GM23338 (cell line): ENCODE measurements at regions not wholly inside any gene's neighbourhood (a gene's known extent, or its start where the extent isn't known, plus 50 kb on each side); places are given as distances from the start of the nearest gene placed in this dataset.

Experiments
- ATAC-seq: fragments of 200-7000 bp; cut with Tn5 transposase; 3 replicates; pipeline ENCODE4 v1.9.1; 2020
- DNase-seq: peaks from one replicate; pipeline ENCODE4 v3.0.0-alpha.2; 2015; ENCODE audit warnings: low spot score
- H2AFZ ChIP-seq: fragments of 200-600 bp; sonication (generic); 2 replicates; pipeline ENCODE4 v1.8.0; 2016; ENCODE audit warnings: antibody characterized with exemption, mild to moderate bottlenecking, moderate library complexity
- H3F3A ChIP-seq: fragments of 200-600 bp; sonication (generic); replicated peaks from 2 replicates; pipeline ENCODE4 v1.8.0; 2017; ENCODE audit warnings: antibody characterized with exemption, mixed run types, low read depth
- H3K27ac ChIP-seq: fragments of 200-600 bp; sonication (generic); 2 replicates; pipeline ENCODE4 v1.6.1; 2016; ENCODE audit warnings: low read depth
- H3K27me3 ChIP-seq: fragments of 200-600 bp; sonication (generic); 2 replicates; pipeline ENCODE4 v1.8.0; 2016; ENCODE audit warnings: mild to moderate bottlenecking, mixed run types, moderate library complexity; ENCODE audit not compliant: insufficient read depth
- H3K36me3 ChIP-seq: fragments of 200-600 bp; sonication (generic); 2 replicates; pipeline ENCODE4 v1.8.0; 2016; ENCODE audit warnings: mild to moderate bottlenecking; ENCODE audit not compliant: insufficient read depth
- H3K4me1 ChIP-seq: fragments of 200-600 bp; sonication (generic); 2 replicates; pipeline ENCODE4 v1.8.0; 2016; ENCODE audit warnings: mild to moderate bottlenecking, moderate library complexity; ENCODE audit not compliant: insufficient read depth
- H3K4me2 ChIP-seq: fragments of 200-600 bp; sonication (generic); 2 replicates; pipeline ENCODE4 v1.7.1; 2017; ENCODE audit warnings: mixed run types
- H3K4me3 ChIP-seq: fragments of 200-600 bp; sonication (generic); 2 replicates; pipeline ENCODE4 v1.6.1; 2016; ENCODE audit warnings: mixed run types
- H3K79me2 ChIP-seq: fragments of 200-600 bp; sonication (generic); replicated peaks from 2 replicates; pipeline ENCODE4 v1.8.0; 2017; ENCODE audit warnings: mild to moderate bottlenecking; ENCODE audit not compliant: insufficient read depth
- H3K9me2 ChIP-seq: fragments of 200-600 bp; sonication (generic); 2 replicates; pipeline ENCODE4 v1.8.0; 2017; ENCODE audit not compliant: insufficient read depth
- H4K20me1 ChIP-seq: fragments of 200-600 bp; sonication (generic); replicated peaks from 2 replicates; pipeline ENCODE4 v1.8.0; 2017; ENCODE audit warnings: mild to moderate bottlenecking; ENCODE audit not compliant: insufficient read depth
- H3K27ac Mint-ChIP-seq: 2 replicates; pipeline ENCODE4 v1.8.0; 2020; ENCODE audit warnings: inconsistent platforms, mild to moderate bottlenecking, moderate library complexity, mixed read lengths
- H3K27me3 Mint-ChIP-seq: 3 replicates; pipeline ENCODE4 v1.8.0; 2022; ENCODE audit warnings: low read depth, mild to moderate bottlenecking, moderate library complexity, mixed read lengths, inconsistent platforms; ENCODE audit not compliant: insufficient read depth, poor library complexity
- H3K36me3 Mint-ChIP-seq: 3 replicates; pipeline ENCODE4 v1.8.0; 2021; ENCODE audit warnings: low read depth, mild to moderate bottlenecking, inconsistent platforms, moderate library complexity, mixed read lengths
- H3K4me1 Mint-ChIP-seq: 3 replicates; pipeline ENCODE4 v1.8.0; 2020; ENCODE audit warnings: mild to moderate bottlenecking, inconsistent platforms, mixed read lengths
- H3K4me3 Mint-ChIP-seq: 3 replicates; pipeline ENCODE4 v1.8.0; 2021; ENCODE audit warnings: moderate library complexity, mild to moderate bottlenecking, inconsistent platforms, mixed read lengths
- H3K9me3 Mint-ChIP-seq: 3 replicates; pipeline ENCODE4 v1.8.0; 2020; ENCODE audit warnings: moderate library complexity, mild to moderate bottlenecking, inconsistent platforms, mixed read lengths
- CREB1 ChIP-seq: fragments of 250-450 bp; sonication (Bioruptor Pico); IDR thresholded peaks from 2 replicates; pipeline ENCODE4 v1.5.0; 2020; ENCODE audit warnings: low read depth, mild to moderate bottlenecking, moderate library complexity
- ETS1 ChIP-seq: IDR thresholded peaks from 2 replicates; pipeline ENCODE4 v1.6.1; 2016; ENCODE audit warnings: antibody characterized with exemption
- NANOG ChIP-seq: IDR thresholded peaks from 2 replicates; pipeline ENCODE4 v1.6.1; 2016; ENCODE audit warnings: antibody characterized with exemption, borderline replicate concordance
- POLR2AphosphoS5 ChIP-seq: IDR thresholded peaks from 2 replicates; pipeline ENCODE4 v1.6.1; 2016; ENCODE audit warnings: antibody characterized with exemption, low read depth
- ZNF114 ChIP-seq: fragments of 250-450 bp; sonication (Bioruptor Pico); IDR thresholded peaks from 2 replicates; pipeline ENCODE4 v1.5.0; 2020; ENCODE audit warnings: mild to moderate bottlenecking, moderate library complexity
- TF ChIP-seq, protein P1 (sequence below): fragments of 250-450 bp; sonication (Bioruptor Pico); IDR thresholded peaks from 2 replicates; pipeline ENCODE4 v1.5.0; 2020; ENCODE audit warnings: mild to moderate bottlenecking, moderate library complexity
- TF ChIP-seq, protein P2 (sequence below): IDR thresholded peaks from one replicate; pipeline ENCODE4 v1.6.1; 2018; ENCODE audit warnings: antibody characterized with exemption; ENCODE audit not compliant: unreplicated experiment

DNA sequence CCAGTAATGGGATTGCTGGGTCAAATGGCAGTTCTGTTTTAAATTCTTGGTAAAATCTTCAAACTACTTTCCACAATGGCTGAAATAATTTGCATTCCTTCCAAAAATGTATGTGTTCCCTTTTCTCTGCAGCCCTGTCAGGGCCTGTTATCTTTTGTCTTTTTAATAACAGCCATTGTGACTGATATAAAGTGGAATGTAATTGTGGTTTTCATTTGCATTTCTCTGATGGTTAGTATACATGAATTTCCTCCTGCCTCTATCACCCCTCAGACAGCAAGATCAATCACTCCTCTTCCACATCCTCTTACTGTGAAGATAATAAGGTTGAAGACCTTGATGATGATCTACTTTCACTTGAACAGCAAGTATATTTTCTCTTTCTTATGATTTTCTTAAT, 304.8 kb upstream of the FSIP2 start:
- no peak overlapping the region for H3K27ac ChIP-seq
- no peak for ATAC-seq
- H3K4me3 ChIP-seq = no peak overlapping the region
- H3K9me3 Mint-ChIP-seq = 0 out of 3 replicates have a peak, but pooled peaks cover 4% of the 10 kb centered on the region
- peaks cover 15% of the 10 kb centered on the region; the same call in 1 of the 2 replicates for H3K4me1 ChIP-seq
- H2AFZ ChIP-seq = no peak overlapping the region
- H3F3A ChIP-seq = no peaks in the 10 kb centered on the region
- no peak overlapping the region for H3K4me3 Mint-ChIP-seq
- 0 out of 2 replicates have a peak overlapping the region, but pooled peaks have one; percentile 34 for H3K4me2 ChIP-seq
- no peaks in the 10 kb centered on the region for H3K36me3 ChIP-seq
- H3K27me3 Mint-ChIP-seq = no peaks in the 10 kb centered on the region
- H3K9me2 ChIP-seq = no peaks in the 10 kb centered on the region
- H3K36me3 Mint-ChIP-seq = no peaks in the 10 kb centered on the region
- TF ChIP-seq NANOG = 0 out of 2 replicates have a peak, but pooled peaks have one; percentile 11
- no peak for TF ChIP-seq ETS1
- H3K4me1 Mint-ChIP-seq = peaks cover 17% of the 10 kb centered on the region
- no peaks in the 10 kb centered on the region for H3K27me3 ChIP-seq
- peaks cover 51% of the 10 kb centered on the region for H3K79me2 ChIP-seq
- DNase-seq = peak; percentile 19
- H3K27ac Mint-ChIP-seq = no peak overlapping the region
- no peaks in the 10 kb centered on the region for H4K20me1 ChIP-seq

GRCh38 chr2:185436787-185437372, 301.7 kb upstream of the FSIP2 start:
- Histone ChIP-seq H3K27me3 (no peaks in the 10 kb centered on the region), H4K20me1 (no peaks in the 10 kb centered on the region), H3K4me2 (no peak overlapping the region), H3K9me2 (no peaks in the 10 kb centered on the region), H3K4me3 (no peak overlapping the region), H3K27ac (no peak overlapping the region), H2AFZ (no peak overlapping the region), H3K4me1 (peaks cover 15% of the 10 kb centered on the region; the same call in 1 of the 2 replicates), H3K79me2 (peaks cover 36% of the 10 kb centered on the region), H3K36me3 (no peaks in the 10 kb centered on the region), H3F3A (no peaks in the 10 kb centered on the region)
- Mint-ChIP-seq H3K27me3 (no peaks in the 10 kb centered on the region), H3K9me3 (0 out of 3 replicates have a peak, but pooled peaks cover 4% of the 10 kb centered on the region), H3K4me3 (no peak overlapping the region), H3K4me1 (peaks cover 17% of the 10 kb centered on the region), H3K36me3 (no peaks in the 10 kb centered on the region), H3K27ac (no peak overlapping the region)
- no peak for ATAC-seq
- no peak for DNase-seq
- TF ChIP-seq, protein P1, sequence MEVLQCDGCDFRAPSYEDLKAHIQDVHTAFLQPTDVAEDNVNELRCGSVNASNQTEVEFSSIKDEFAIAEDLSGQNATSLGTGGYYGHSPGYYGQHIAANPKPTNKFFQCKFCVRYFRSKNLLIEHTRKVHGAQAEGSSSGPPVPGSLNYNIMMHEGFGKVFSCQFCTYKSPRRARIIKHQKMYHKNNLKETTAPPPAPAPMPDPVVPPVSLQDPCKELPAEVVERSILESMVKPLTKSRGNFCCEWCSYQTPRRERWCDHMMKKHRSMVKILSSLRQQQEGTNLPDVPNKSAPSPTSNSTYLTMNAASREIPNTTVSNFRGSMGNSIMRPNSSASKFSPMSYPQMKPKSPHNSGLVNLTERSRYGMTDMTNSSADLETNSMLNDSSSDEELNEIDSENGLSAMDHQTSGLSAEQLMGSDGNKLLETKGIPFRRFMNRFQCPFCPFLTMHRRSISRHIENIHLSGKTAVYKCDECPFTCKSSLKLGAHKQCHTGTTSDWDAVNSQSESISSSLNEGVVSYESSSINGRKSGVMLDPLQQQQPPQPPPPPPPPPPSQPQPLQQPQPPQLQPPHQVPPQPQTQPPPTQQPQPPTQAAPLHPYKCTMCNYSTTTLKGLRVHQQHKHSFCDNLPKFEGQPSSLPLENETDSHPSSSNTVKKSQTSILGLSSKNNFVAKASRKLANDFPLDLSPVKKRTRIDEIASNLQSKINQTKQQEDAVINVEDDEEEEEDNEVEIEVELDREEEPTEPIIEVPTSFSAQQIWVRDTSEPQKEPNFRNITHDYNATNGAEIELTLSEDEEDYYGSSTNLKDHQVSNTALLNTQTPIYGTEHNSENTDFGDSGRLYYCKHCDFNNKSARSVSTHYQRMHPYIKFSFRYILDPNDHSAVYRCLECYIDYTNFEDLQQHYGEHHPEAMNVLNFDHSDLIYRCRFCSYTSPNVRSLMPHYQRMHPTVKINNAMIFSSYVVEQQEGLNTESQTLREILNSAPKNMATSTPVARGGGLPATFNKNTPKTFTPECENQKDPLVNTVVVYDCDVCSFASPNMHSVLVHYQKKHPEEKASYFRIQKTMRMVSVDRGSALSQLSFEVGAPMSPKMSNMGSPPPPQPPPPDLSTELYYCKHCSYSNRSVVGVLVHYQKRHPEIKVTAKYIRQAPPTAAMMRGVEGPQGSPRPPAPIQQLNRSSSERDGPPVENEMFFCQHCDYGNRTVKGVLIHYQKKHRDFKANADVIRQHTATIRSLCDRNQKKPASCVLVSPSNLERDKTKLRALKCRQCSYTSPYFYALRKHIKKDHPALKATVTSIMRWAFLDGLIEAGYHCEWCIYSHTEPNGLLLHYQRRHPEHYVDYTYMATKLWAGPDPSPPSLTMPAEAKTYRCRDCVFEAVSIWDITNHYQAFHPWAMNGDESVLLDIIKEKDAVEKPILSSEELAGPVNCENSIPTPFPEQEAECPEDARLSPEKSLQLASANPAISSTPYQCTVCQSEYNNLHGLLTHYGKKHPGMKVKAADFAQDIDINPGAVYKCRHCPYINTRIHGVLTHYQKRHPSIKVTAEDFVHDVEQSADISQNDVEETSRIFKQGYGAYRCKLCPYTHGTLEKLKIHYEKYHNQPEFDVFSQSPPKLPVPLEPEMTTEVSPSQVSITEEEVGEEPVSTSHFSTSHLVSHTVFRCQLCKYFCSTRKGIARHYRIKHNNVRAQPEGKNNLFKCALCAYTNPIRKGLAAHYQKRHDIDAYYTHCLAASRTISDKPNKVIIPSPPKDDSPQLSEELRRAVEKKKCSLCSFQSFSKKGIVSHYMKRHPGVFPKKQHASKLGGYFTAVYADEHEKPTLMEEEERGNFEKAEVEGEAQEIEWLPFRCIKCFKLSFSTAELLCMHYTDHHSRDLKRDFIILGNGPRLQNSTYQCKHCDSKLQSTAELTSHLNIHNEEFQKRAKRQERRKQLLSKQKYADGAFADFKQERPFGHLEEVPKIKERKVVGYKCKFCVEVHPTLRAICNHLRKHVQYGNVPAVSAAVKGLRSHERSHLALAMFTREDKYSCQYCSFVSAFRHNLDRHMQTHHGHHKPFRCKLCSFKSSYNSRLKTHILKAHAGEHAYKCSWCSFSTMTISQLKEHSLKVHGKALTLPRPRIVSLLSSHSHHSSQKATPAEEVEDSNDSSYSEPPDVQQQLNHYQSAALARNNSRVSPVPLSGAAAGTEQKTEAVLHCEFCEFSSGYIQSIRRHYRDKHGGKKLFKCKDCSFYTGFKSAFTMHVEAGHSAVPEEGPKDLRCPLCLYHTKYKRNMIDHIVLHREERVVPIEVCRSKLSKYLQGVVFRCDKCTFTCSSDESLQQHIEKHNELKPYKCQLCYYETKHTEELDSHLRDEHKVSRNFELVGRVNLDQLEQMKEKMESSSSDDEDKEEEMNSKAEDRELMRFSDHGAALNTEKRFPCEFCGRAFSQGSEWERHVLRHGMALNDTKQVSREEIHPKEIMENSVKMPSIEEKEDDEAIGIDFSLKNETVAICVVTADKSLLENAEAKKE (CRISPR knock-in tag) = no peak
- TF ChIP-seq ZNF114 (CRISPR knock-in tag) (no peak), CREB1 (no peak), ETS1 (no peak), POLR2AphosphoS5 (no peak)
- TF ChIP-seq, protein P2, sequence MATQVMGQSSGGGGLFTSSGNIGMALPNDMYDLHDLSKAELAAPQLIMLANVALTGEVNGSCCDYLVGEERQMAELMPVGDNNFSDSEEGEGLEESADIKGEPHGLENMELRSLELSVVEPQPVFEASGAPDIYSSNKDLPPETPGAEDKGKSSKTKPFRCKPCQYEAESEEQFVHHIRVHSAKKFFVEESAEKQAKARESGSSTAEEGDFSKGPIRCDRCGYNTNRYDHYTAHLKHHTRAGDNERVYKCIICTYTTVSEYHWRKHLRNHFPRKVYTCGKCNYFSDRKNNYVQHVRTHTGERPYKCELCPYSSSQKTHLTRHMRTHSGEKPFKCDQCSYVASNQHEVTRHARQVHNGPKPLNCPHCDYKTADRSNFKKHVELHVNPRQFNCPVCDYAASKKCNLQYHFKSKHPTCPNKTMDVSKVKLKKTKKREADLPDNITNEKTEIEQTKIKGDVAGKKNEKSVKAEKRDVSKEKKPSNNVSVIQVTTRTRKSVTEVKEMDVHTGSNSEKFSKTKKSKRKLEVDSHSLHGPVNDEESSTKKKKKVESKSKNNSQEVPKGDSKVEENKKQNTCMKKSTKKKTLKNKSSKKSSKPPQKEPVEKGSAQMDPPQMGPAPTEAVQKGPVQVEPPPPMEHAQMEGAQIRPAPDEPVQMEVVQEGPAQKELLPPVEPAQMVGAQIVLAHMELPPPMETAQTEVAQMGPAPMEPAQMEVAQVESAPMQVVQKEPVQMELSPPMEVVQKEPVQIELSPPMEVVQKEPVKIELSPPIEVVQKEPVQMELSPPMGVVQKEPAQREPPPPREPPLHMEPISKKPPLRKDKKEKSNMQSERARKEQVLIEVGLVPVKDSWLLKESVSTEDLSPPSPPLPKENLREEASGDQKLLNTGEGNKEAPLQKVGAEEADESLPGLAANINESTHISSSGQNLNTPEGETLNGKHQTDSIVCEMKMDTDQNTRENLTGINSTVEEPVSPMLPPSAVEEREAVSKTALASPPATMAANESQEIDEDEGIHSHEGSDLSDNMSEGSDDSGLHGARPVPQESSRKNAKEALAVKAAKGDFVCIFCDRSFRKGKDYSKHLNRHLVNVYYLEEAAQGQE = no peak
